ENCODE measurements at regions not wholly inside any gene's neighbourhood (a gene's known extent, or its start where the extent isn't known, plus 50 kb on each side); places are given as distances from the start of the nearest gene placed in this dataset.

DNA sequence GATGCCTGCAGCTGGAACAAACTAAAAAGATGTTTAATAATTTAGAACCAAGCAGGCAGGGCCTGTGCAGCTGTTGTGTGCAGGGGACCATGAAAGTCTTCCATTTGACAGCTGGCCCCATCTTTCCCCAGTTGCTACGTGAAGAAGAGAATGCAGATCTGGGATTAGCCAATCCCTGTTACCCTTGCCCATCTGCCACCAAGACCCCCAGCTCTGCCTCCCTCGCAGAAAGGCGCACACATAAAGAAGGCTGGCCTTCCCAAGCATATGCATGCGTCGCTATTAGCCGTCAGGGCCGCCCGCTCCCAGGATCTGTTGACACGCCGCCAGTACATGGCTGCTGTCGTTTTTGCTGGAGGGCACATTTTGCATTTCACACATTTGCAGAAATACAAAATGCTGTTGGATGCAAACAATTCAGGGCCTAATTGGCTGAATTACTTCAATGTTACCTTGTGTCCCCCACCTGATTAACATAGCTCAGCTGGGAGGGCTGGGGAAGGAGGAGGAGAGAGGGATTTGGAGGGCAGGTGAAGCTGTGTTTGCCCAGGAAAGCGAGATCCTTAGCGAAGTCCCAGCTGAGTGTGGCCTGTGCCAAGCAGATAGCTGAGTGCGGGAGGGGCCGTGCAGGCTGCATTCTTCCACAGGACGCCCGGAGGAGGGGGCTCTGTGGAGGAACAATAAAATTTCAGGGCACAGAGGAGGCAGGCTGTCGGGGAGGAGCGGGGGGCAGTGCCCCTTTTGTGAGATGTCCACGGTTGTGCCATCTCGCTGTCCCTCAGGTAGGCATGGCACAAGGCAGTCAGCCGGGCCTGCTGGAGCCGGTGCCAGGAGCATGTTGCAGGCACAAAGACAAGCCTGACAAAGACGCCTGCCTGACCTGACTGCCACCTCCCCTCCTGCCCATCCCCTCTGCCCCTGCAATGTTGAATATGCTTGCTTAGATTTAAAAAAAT is 443.0 kb upstream of the MKI67 start:
- TF ChIP-seq POLR2A (IDR thresholded peaks at IDR 0.05): no peak
- TF ChIP-seq, protein P1, sequence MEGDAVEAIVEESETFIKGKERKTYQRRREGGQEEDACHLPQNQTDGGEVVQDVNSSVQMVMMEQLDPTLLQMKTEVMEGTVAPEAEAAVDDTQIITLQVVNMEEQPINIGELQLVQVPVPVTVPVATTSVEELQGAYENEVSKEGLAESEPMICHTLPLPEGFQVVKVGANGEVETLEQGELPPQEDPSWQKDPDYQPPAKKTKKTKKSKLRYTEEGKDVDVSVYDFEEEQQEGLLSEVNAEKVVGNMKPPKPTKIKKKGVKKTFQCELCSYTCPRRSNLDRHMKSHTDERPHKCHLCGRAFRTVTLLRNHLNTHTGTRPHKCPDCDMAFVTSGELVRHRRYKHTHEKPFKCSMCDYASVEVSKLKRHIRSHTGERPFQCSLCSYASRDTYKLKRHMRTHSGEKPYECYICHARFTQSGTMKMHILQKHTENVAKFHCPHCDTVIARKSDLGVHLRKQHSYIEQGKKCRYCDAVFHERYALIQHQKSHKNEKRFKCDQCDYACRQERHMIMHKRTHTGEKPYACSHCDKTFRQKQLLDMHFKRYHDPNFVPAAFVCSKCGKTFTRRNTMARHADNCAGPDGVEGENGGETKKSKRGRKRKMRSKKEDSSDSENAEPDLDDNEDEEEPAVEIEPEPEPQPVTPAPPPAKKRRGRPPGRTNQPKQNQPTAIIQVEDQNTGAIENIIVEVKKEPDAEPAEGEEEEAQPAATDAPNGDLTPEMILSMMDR (IDR thresholded peaks at IDR 0.05): no peak
- no peak for TF ChIP-seq POLR2AphosphoS5 (IDR thresholded peaks at IDR 0.05; ENCODE audit: insufficient read depth in 1 of 2, low read depth in 1 of 2)
